Calu3 (cell line): ENCODE measurements at regions not wholly inside any gene's neighbourhood (a gene's known extent, or its start where the extent isn't known, plus 50 kb on each side); places are given as distances from the start of the nearest gene placed in this dataset.
A peak's percentile ranks its signal among the peaks of the same experiment; 100 is the strongest.

Experiments used
- BruUV-seq: library from RNA; stranded (reverse); fragments of 400-500 nt; replicated peaks from 2 replicates; lab custom pipeline; 2021; lab: Mats Ljungman, UMichigan
- CTCF ChIA-PET: fragments of 300-600 bp; sonication (Branson Sonifier 250); formaldehyde crosslinking; loops from one replicate; lab custom pipeline; 2022; ENCODE audit warnings: antibody characterized with exemption; lab: Charles Lee
- DNase-seq: peaks from one replicate; pipeline ENCODE4 v3.0.0; 2022
- H3K27ac Mint-ChIP-seq: one replicate; pipeline ENCODE4 v1.8.0; 2022; ENCODE audit warnings: mixed read lengths; ENCODE audit not compliant: unreplicated experiment
- H3K27me3 Mint-ChIP-seq: one replicate; pipeline ENCODE4 v1.8.0; 2022; ENCODE audit warnings: mixed read lengths; ENCODE audit not compliant: unreplicated experiment
- H3K36me3 Mint-ChIP-seq: one replicate; pipeline ENCODE4 v1.8.0; 2022; ENCODE audit warnings: mild to moderate bottlenecking, moderate library complexity, mixed read lengths; ENCODE audit not compliant: insufficient read depth, unreplicated experiment
- H3K4me1 Mint-ChIP-seq: one replicate; pipeline ENCODE4 v1.8.0; 2022; ENCODE audit warnings: mild to moderate bottlenecking, low read depth, mixed read lengths; ENCODE audit not compliant: unreplicated experiment
- H3K4me3 Mint-ChIP-seq: one replicate; pipeline ENCODE4 v1.8.0; 2022; ENCODE audit warnings: mild to moderate bottlenecking, low read depth, moderate library complexity, mixed read lengths; ENCODE audit not compliant: unreplicated experiment
- H3K9me3 Mint-ChIP-seq: one replicate; pipeline ENCODE4 v1.8.0; 2022; ENCODE audit warnings: low read depth, mixed read lengths; ENCODE audit not compliant: unreplicated experiment
- CTCF ChIP-seq: fragments of 200-600 bp; IDR thresholded peaks from one replicate; pipeline ENCODE4 v1.8.0; 2022; ENCODE audit warnings: antibody characterized with exemption; ENCODE audit not compliant: unreplicated experiment
- intact Hi-C: fragments of 100-400 bp; cut with micrococcal nuclease; formaldehyde crosslinking; loops from one replicate; pipeline ENCODE4 v1.10.0; 2022; ENCODE audit not compliant: unreplicated experiment

GRCh38 chr5:82403026-82403425, 124.9 kb upstream of the RPS23 start:
- no peak for TF ChIP-seq CTCF
- no peak overlapping the region for H3K27ac Mint-ChIP-seq
- peaks cover 35% of the 10 kb centered on the region for H3K4me1 Mint-ChIP-seq
- CTCF ChIA-PET: interaction anchor here (0.5 kb wide), 1 partner anchor 15 kb away, joined by 6 read pairs; no protein-coding TSS in a partner anchor
- H3K4me3 Mint-ChIP-seq: no peak overlapping the region
- H3K36me3 Mint-ChIP-seq: no peaks in the 10 kb centered on the region
- H3K27me3 Mint-ChIP-seq: no peaks in the 10 kb centered on the region
- no peaks in the 10 kb centered on the region for H3K9me3 Mint-ChIP-seq
- no TSS peak for BruUV-seq
- intact Hi-C loops: no loop called here
- no peak for DNase-seq

GRCh38 chr5:82399111-82399510, 121.0 kb upstream of the RPS23 start:
- Mint-ChIP-seq H3K9me3 (no peaks in the 10 kb centered on the region), H3K4me3 (no peak overlapping the region), H3K27me3 (no peaks in the 10 kb centered on the region), H3K36me3 (no peaks in the 10 kb centered on the region), H3K4me1 (peaks cover 29% of the 10 kb centered on the region), H3K27ac (no peak overlapping the region)
- intact Hi-C loops: no loop called here
- CTCF ChIA-PET: no interaction called here
- BruUV-seq: no TSS peak
- no peak for TF ChIP-seq CTCF
- no peak for DNase-seq

- Mint-ChIP-seq H3K4me3 (no peak overlapping the region), H3K4me1 (peaks cover 29% of the 10 kb centered on the region), H3K36me3 (no peaks in the 10 kb centered on the region), H3K27ac (no peak overlapping the region), H3K27me3 (no peaks in the 10 kb centered on the region), H3K9me3 (no peaks in the 10 kb centered on the region)
- intact Hi-C loops: no loop called here
- CTCF ChIA-PET: interaction anchor here (1.3 kb wide), 1 partner anchor 10 kb away, joined by 3 read pairs; no protein-coding TSS in a partner anchor
- BruUV-seq: no TSS peak
- no peak for TF ChIP-seq CTCF
- DNase-seq: no peak
Observed at GRCh38 chr5:82397741-82398320, 119.7 kb upstream of the RPS23 start.

- no TSS peak for BruUV-seq
- no peak overlapping the region for H3K4me3 Mint-ChIP-seq
- no peaks in the 10 kb centered on the region for H3K27me3 Mint-ChIP-seq
- H3K36me3 Mint-ChIP-seq: no peaks in the 10 kb centered on the region
- no peak for TF ChIP-seq CTCF
- DNase-seq: peak; percentile 73
- intact Hi-C loops: no loop called here
- peaks cover 29% of the 10 kb centered on the region for H3K4me1 Mint-ChIP-seq
- H3K27ac Mint-ChIP-seq: peak overlapping the region; percentile 59
- CTCF ChIA-PET: interaction anchor here (0.6 to 1.3 kb wide), 2 partner anchors 11 to 770 kb away, joined by 3 read pairs; no protein-coding TSS in a partner anchor
- no peaks in the 10 kb centered on the region for H3K9me3 Mint-ChIP-seq
Observed at GRCh38 chr5:82396871-82397514, 118.8 kb upstream of the RPS23 start.
